PC-3 (cell line): ENCODE measurements at regions not wholly inside any gene's neighbourhood (a gene's known extent, or its start where the extent isn't known, plus 50 kb on each side); places are given as distances from the start of the nearest gene placed in this dataset.

ENCODE experiments used
- EZH2 ChIP-seq: fragments of 300-600 bp; sonication (generic); IDR thresholded peaks from one replicate; pipeline ENCODE4 v1.6.1; 2017; ENCODE audit warnings: antibody characterized with exemption, mild to moderate bottlenecking, low read length; ENCODE audit not compliant: unreplicated experiment
- EZH2phosphoT487 ChIP-seq: fragments of 300-600 bp; sonication (generic); IDR thresholded peaks from 2 replicates; pipeline ENCODE4 v1.6.1; 2018; ENCODE audit warnings: mild to moderate bottlenecking, antibody characterized with exemption, low read length, borderline replicate concordance
- TF ChIP-seq, protein P1 (sequence below): fragments of 300-600 bp; sonication (generic); conservative IDR thresholded peaks from 2 replicates; pipeline ENCODE4 v1.5.1; 2017; ENCODE audit warnings: antibody characterized with exemption, low read depth, mild to moderate bottlenecking, low read length

DNA sequence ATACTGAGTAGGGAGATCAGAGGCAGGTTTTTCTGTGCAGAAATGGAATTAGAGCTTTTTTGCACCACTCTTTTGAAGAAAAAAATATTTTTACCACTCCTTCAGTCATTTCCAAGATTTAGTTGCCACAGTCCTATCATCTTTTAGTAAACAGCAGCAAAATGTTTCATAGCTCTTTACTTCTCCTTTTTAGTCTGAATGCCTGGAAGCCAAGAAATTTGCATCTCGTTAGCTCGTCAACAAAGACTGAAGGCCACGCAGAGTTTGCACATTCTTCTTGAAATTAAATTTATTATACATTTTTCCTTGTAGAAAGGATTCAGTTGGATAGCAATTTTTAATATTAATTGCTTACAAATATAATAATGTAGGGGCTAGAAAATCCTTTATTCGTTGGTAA, 544.5 kb upstream of the ATP2B1 start:
- TF ChIP-seq, protein P1, sequence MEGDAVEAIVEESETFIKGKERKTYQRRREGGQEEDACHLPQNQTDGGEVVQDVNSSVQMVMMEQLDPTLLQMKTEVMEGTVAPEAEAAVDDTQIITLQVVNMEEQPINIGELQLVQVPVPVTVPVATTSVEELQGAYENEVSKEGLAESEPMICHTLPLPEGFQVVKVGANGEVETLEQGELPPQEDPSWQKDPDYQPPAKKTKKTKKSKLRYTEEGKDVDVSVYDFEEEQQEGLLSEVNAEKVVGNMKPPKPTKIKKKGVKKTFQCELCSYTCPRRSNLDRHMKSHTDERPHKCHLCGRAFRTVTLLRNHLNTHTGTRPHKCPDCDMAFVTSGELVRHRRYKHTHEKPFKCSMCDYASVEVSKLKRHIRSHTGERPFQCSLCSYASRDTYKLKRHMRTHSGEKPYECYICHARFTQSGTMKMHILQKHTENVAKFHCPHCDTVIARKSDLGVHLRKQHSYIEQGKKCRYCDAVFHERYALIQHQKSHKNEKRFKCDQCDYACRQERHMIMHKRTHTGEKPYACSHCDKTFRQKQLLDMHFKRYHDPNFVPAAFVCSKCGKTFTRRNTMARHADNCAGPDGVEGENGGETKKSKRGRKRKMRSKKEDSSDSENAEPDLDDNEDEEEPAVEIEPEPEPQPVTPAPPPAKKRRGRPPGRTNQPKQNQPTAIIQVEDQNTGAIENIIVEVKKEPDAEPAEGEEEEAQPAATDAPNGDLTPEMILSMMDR = no peak
- TF ChIP-seq EZH2 (no peak), EZH2phosphoT487 (no peak)
